Mesendoderm (in vitro differentiated cells): ENCODE measurements at regions not wholly inside any gene's neighbourhood (a gene's known extent, or its start where the extent isn't known, plus 50 kb on each side); places are given as distances from the start of the nearest gene placed in this dataset.

Experiments
- DNase-seq: peaks from one replicate; pipeline ENCODE4 v3.0.0; 2013
- H2AK5ac ChIP-seq: 2 replicates; pipeline ENCODE4 v1.6.1; 2013; ENCODE audit warnings: low read length, inconsistent platforms
- H2BK120ac ChIP-seq: 2 replicates; pipeline ENCODE4 v1.6.1; 2013; ENCODE audit warnings: low read depth, mild to moderate bottlenecking, low read length, moderate library complexity, mixed read lengths
- H2BK15ac ChIP-seq: replicated peaks from 2 replicates; pipeline ENCODE4 v1.6.1; 2013; ENCODE audit warnings: low read depth, mild to moderate bottlenecking, moderate library complexity
- H2BK5ac ChIP-seq: 2 replicates; pipeline ENCODE4 v1.6.1; 2013; ENCODE audit warnings: low read length, inconsistent platforms
- H3K18ac ChIP-seq: 2 replicates; pipeline ENCODE4 v1.6.1; 2013; ENCODE audit warnings: mild to moderate bottlenecking, low read length, mixed read lengths
- H3K23ac ChIP-seq: one replicate; pipeline ENCODE4 v1.6.1; 2013; ENCODE audit warnings: low read length
- H3K27ac ChIP-seq: 2 replicates; pipeline ENCODE4 v1.5.1; 2013; ENCODE audit warnings: low read depth, mild to moderate bottlenecking, inconsistent platforms, low read length, moderate library complexity
- H3K27me3 ChIP-seq: 2 replicates; pipeline ENCODE4 v1.6.1; 2013; ENCODE audit warnings: low read length, control low read depth, mild to moderate bottlenecking, inconsistent platforms; ENCODE audit not compliant: insufficient read depth, poor library complexity
- H3K36me3 ChIP-seq: 2 replicates; pipeline ENCODE4 v1.6.1; 2013; ENCODE audit warnings: low read length, inconsistent platforms; ENCODE audit not compliant: control insufficient read depth, insufficient read depth
- H3K4ac ChIP-seq: one replicate; pipeline ENCODE4 v1.6.1; 2013; ENCODE audit warnings: low read depth, mild to moderate bottlenecking, low read length, moderate library complexity
- H3K4me1 ChIP-seq: 2 replicates; pipeline ENCODE4 v1.6.1; 2013; ENCODE audit warnings: low read depth, low read length, inconsistent platforms; ENCODE audit not compliant: control insufficient read depth
- H3K4me2 ChIP-seq: 2 replicates; pipeline ENCODE4 v1.6.1; 2013; ENCODE audit warnings: low read length
- H3K4me3 ChIP-seq: 2 replicates; pipeline ENCODE4 v1.5.1; 2013; ENCODE audit warnings: mild to moderate bottlenecking, low read length
- H3K56ac ChIP-seq: one replicate; pipeline ENCODE4 v1.6.1; 2013; ENCODE audit warnings: low read length
- H3K79me1 ChIP-seq: 2 replicates; pipeline ENCODE4 v1.6.1; 2013; ENCODE audit warnings: low read length, inconsistent platforms
- H3K79me2 ChIP-seq: 2 replicates; pipeline ENCODE4 v1.6.1; 2013; ENCODE audit warnings: mild to moderate bottlenecking, low read length; ENCODE audit not compliant: control insufficient read depth, insufficient read depth
- H3K9ac ChIP-seq: 2 replicates; pipeline ENCODE4 v1.6.1; 2013; ENCODE audit warnings: low read length, inconsistent platforms
- H4K5ac ChIP-seq: one replicate; pipeline ENCODE4 v1.6.1; 2013; ENCODE audit warnings: low read length
- H4K8ac ChIP-seq: one replicate; pipeline ENCODE4 v1.6.1; 2013; ENCODE audit warnings: low read depth, mild to moderate bottlenecking, control low read depth, low read length, moderate library complexity
- WGBS: extraction: QIAGEN DNeasy Blood & Tissue Kit; methylation state at CpG from one replicate; pipeline ENCODE4 v1.1.7; 2013; ENCODE audit warnings: low lambda C conversion rate, missing lambda C conversion rate; ENCODE audit not compliant: insufficient coverage; ENCODE audit errors: extremely low coverage; 5-methylcytosine and 5-hydroxymethylcytosine counted together

- Histone ChIP-seq H3K4ac (no peak overlapping the region), H3K23ac (no peak overlapping the region), H3K27ac (no peak overlapping the region), H4K8ac (no peak overlapping the region), H3K79me2 (no peaks in the 10 kb centered on the region), H3K4me2 (no peak overlapping the region), H3K4me3 (no peak overlapping the region), H2BK120ac (no peak overlapping the region), H3K18ac (no peak overlapping the region), H3K4me1 (no peaks in the 10 kb centered on the region), H2BK15ac (no peak overlapping the region), H3K27me3 (no peaks in the 10 kb centered on the region), H3K79me1 (no peaks in the 10 kb centered on the region), H3K56ac (no peak overlapping the region), H2BK5ac (no peak overlapping the region), H4K5ac (no peak overlapping the region), H2AK5ac (no peak overlapping the region), H3K36me3 (no peaks in the 10 kb centered on the region), H3K9ac (no peak overlapping the region)
- DNase-seq, result peak; percentile 86
- WGBS, result no CpG with 5 or more reads among the region's 2 CpGs
Observed at GRCh38 chr4:120977435-120977997, 55.0 kb upstream of the PRDM5 start.

GRCh38 chr4:120973207-120973606, 50.7 kb upstream of the PRDM5 start:
- Histone ChIP-seq H3K9ac (no peak overlapping the region), H3K4me1 (no peaks in the 10 kb centered on the region), H3K56ac (no peak overlapping the region), H2BK120ac (no peak overlapping the region), H3K79me1 (no peaks in the 10 kb centered on the region), H2AK5ac (no peak overlapping the region), H2BK5ac (no peak overlapping the region), H3K79me2 (no peaks in the 10 kb centered on the region), H3K4me2 (no peak overlapping the region), H3K4ac (no peak overlapping the region), H3K27ac (no peak overlapping the region), H4K8ac (no peak overlapping the region), H3K18ac (no peak overlapping the region), H3K4me3 (no peak overlapping the region), H3K27me3 (no peaks in the 10 kb centered on the region), H4K5ac (no peak overlapping the region), H3K23ac (no peak overlapping the region), H3K36me3 (no peaks in the 10 kb centered on the region), H2BK15ac (no peak overlapping the region)
- no CpG with 5 or more reads among the region's 1 CpG for WGBS
- no peak for DNase-seq
